SH-SY5Y (cell line): ENCODE measurements at regions not wholly inside any gene's neighbourhood (a gene's known extent, or its start where the extent isn't known, plus 50 kb on each side); places are given as distances from the start of the nearest gene placed in this dataset.

ENCODE experiments used
- GATA2 ChIP-seq: IDR thresholded peaks from 2 replicates; pipeline ENCODE4 v1.6.1; 2011; ENCODE audit warnings: mild to moderate bottlenecking, low read depth, low read length
- GATA3 ChIP-seq: IDR thresholded peaks from 2 replicates; pipeline ENCODE4 v1.6.1; 2011; ENCODE audit warnings: low read depth, mild to moderate bottlenecking, low read length, moderate library complexity

- no peak for TF ChIP-seq GATA3
- TF ChIP-seq GATA2, result no peak
Measured at GRCh38 chr9:119036969-119037368, 332.3 kb downstream of the BRINP1 start.
